Stimulated activated CD4-positive, alpha-beta T cell treated with anti-CD3 and anti-CD28 coated beads, Interleukin-4, amount 100 ng/mL, for 4 hours (primary cell): ENCODE measurements at regions not wholly inside any gene's neighbourhood (a gene's known extent, or its start where the extent isn't known, plus 50 kb on each side); places are given as distances from the start of the nearest gene placed in this dataset.

Experiments used
- DNase-seq, 2 experiments: peaks; one replicate each; pipeline ENCODE4 v3.0.0-alpha.2; 2020

DNA sequence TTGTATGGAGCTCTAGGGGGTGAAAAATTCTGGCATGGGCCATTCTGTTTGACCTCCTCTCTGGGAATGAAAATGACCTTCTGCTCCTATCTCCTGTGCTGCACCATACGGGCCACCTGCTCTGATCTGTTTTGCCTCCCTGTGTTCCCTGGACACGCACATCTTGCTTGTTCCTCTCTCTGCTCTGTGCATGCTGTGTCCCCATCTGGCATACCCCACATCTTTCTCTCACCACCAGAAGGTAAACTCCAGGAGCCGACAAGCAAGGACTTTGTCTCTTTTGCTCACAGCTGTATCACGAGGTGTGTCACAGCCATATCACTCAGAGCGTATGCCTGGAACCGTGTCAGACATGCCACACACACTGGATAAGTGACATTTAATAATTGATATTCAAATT, 208.4 kb upstream of the DTNBP1 start:
- DNase-seq: no peak

DNA sequence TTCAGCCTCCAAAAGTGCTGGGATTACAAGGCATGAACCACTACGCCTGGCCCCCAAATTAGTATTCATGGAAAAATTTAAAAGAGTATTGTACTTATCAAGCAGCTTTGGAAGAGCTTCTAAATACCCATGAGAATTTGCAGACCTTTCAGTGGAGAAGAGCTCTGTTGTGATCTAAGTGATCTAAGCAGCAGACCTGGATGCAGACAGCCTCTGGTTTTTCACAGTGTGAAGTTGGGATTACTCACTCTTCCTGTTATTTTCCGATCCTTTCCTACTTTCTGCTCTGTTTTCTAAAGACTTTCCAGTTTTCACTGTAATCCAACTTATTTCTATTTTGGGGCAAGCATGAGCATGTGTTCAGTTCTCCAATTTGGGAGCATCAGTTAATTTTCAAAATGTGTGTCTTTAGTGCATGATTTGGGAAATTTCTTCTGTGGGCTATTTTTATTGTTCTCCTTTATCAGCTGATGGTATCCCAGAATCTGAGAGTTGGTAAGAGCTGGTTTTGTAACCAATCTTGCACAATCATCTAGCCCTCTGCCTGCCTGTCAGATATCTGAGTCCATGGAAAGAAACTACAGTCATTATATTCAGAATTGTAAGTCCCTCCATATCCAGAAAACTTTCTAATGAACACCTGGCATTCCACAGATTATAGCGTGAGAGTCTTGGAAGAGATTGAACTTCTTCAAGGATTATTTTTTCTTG, 207.7 kb upstream of the DTNBP1 start:
- DNase-seq: no peak

DNA sequence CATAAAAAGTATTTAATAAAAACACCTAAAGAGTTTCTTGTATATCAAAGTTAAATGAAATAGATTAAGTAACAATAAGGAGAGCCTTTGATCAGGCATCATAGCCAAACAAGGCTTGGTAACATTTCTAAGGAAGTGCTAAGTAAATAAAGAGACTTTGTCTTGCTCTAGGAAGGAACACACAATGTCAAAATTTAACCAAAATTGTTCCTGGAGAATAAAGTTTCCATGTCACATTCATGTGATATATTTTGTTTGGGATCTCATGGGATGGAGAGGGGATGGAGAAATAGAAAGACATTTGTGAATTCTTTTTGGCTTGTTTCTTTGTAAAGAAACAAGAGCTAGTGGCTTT, 201.9 kb upstream of the DTNBP1 start:
- DNase-seq: no peak

DNA sequence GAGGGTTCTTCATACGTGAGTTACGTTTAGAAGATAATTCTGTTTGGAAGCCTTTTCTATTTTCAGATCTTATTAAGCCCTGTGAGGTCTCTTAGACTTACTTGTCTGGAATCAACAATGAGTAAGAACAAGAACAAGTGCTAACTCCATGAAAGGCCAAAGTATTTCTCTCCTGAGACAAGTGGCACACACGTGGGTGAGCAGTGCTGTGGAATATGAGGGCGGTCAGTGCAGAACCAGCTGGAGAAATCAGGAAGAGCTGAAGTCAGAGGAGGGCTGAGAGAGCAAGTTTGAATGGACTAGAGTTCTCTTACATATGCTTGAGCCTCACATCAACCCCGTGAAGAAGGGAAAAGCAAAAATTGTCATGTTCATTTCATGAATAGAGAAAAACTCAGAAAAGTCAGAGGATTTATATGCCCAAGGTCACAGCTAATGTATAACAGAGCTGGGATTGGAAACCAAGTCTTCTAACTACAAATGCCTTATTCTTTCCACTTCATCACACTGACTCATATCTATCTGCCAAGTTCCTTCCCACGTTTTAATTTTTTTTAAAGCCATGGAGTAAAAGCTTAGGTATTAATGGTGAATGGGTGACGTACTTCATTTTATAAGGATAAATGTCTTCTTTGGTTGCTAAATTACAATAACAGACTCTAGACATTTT, 201.3 kb upstream of the DTNBP1 start:
- DNase-seq: no peak

DNA sequence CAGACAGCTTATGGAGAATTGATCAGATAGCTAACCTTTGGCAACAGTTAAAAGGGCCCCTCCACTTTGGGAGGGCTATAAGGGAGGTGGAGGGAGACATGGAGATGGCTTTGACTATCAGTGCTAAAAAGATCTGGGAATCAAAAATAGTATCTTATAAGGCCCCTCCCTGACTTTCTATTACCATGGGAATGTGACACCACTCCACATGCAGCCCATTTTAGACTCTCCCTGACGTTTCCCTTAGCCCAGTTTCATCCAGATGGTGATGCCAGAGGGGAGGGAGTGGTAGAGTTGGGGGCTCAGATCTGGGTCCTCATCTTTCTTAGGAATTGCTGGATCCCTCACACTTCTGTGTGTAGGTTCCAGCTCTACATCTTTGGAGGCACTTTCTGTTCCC, 200.0 kb upstream of the DTNBP1 start:
- DNase-seq: no peak

DNA sequence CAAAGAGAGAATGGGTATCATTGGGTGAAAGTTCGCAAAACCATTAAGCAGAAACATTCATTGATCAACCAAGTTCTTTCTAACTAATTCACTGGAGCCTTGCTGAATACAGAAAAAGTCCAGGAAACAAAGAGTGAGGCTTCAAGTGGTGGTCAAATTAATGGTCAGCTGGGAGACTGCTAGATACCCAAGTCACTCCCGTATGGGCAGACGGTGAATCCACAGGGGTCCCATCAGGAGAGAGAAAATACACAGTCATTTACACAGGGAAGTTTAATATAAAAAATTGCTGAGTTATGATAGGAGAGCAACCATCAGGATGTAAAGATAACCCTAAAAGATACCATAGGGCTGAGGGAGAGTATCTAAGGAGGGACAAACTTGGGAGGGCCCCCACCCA, 198.7 kb upstream of the DTNBP1 start:
- no peak for DNase-seq

DNA sequence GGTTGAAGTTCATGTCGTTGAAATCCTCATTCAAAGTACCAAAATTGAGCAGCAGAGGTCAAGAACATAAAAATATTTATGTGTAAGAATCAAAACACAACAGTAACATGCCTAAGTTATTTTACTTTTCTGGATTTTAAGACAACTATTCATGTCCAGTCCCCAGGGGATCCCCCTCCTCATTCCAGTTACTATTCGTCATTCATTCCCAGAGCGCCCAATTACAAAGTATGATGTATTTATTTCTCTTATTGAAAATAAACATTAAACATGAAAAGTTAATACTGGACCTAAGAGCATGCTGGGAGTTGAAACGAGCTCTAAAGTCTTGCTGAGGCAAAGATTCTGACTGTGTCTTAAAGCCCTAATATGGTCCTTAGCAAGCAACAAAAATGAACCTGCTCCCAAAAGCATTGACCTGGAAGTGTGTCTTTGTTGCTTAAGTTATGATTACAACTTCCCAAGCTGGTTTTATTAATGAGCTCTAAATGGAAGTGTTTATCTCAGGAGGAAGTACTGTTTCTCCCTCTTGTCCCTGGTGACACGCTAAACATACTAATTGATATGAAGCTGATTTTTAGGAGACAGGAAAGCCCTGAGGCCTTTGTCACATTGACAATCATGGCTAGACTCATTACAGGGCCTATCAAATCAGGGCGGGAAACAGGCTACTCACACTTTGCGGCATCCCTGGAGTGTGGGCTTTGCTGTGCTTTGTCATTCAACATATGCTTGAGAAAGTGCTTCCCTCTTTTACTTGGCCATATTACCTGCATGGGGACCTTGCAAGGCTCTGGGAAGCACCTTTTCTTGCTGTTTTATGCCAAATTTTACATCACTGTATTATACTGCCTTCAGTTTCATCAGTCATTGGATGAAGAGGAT, 192.2 kb upstream of the DTNBP1 start:
- DNase-seq: no peak

DNA sequence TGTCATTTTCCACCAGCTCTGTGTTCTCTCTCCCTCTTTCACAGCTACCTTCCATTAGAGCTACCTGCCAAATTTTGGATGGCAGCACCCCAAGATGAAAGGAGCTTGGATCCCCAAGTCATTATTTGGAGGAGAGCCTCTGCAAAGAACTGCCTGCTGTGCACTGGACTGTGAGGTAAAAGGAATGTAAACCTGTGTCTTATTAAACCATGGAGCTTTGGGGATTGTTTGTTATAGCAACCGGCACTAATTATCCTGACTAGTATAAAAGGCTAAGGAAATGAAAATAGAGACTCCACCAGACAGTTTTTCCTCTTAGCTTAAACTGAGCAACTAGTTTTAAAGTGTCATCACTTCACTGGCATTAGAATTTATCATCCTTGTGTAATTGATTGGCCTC, 191.6 kb upstream of the DTNBP1 start:
- DNase-seq: no peak

DNA sequence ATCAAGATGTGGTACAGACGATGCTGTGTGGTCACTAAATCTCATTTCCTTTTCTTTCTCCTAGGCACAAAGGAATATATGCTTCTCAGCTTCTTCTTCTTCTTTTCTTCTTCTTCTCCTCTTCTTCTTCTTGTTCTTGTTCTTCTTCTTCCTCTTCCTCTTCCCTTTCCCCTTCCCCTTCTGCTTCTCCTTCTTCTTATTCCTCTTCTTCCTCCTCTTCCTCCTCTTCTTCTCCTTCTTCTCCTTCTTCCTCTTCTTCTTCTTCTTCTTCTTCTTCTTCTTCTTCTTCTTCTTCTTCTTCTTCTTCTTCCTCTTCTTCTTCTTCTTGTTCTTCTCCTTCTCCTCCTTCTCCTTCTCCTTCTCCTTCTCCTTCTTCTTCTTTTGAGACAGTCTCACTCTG, 190.4 kb upstream of the DTNBP1 start:
- no peak for DNase-seq

DNA sequence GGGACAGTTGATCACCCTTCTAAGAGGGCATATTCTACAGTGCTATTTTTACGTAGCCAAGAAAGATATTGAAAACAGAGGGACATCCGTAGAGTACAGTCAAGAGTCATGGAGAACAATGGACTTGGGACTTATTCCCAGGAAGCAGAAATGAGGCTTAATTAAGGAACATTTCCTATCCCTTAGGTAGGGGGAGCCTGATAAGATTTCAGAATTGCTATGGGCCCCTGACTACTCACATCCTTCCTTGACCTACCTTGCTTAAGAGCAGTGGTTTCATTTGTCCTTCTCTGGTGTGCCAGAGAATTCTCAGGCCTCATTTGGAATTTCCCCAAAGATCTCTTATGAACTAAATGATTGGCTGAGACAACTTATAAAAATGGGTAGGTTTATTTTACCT, 189.5 kb upstream of the DTNBP1 start:
- no peak for DNase-seq

DNA sequence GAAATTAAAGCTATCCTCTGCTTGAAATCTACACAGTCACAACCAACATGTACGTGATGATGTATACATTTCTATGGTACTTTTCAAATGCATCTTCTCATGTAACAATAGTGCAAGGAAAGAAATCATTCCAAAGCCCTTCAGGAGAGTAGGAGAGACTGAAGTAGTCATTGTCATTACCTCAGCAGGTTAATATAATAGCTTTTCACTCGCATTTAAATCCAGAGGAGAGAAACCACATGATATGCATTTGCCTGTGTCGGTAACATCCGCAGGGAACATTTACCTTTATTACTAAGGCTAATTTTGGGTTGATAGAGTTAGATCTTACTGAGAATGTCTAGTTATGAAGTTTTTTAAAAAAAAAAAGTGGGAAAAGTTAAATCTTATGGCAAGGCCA, 186.6 kb upstream of the DTNBP1 start:
- DNase-seq: no peak

DNA sequence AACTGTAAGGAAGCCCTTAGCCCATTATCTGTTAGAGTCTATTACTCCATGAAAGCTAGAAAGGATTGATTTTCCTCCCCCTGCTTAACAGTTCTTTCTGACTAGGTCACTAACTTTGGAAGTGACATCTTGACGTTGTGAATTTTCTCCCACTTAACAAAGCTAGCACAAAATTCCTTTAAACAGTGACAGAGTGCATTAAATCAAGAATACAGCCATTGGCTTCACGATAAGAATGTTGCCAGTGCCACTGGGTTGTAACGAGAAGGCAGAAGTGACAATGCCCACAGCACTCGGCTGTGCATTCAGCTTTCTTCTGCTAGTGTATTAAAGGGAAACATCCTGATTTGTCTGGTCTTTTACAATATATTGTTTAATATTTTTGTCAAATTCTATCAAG, 182.7 kb upstream of the DTNBP1 start:
- DNase-seq: no peak

DNA sequence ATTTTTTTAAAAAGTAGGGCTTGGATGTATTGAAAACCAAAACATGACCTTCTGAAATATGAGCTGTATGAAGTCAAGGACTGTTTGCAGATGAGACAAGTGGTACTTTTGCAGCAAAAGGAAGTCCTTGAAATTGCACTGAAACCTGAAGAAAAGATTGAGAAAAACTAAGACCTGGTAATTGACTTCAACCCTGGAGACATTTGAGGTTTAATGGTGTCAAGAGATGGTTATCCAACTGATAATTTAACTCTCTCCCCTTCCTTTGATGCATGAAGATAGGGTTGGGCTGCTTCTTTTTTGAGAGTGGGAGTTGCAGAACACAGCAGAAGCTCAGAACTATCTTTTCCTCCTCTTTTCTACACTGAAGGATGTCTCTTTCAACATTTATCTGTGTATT, 180.9 kb upstream of the DTNBP1 start:
- DNase-seq: no peak

DNA sequence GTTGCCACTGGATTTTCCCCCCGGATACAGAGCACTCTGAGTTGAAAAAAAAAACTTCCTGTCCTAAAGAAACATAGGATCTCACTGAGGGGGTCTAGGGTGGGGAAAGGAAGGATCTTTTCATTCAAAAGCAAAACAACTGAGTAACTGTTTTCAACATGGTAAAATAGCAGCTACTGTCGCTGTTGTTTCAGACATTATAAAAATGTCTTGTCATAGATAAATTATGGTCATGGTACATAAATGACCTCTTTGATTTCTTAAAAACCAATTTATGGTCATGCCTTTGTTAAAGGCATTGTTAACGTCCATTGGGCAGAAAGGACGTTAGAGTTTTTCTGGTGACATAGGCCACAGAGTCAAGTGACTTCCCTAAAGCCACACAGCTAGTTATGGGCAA, 180.4 kb upstream of the DTNBP1 start:
- no peak for DNase-seq

DNA sequence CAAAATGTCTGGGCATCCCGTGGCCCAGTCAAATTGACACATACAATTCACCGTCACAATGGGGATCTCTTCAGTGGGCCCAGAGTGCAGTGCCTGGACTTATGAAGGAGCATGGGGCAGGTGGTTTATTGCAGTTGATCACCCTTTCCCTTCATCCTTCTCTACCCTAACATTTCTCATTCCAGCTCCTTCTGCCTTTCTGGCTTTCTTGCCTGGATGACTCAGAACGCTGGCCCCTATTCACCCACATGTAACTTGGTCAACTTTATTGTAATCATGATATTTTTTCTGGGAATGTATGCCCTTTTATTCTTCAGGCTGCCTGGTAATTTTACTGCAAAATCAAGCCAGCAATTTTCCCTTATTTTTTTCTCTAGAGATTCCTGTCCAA, 179.9 kb upstream of the DTNBP1 start:
- no peak for DNase-seq

DNA sequence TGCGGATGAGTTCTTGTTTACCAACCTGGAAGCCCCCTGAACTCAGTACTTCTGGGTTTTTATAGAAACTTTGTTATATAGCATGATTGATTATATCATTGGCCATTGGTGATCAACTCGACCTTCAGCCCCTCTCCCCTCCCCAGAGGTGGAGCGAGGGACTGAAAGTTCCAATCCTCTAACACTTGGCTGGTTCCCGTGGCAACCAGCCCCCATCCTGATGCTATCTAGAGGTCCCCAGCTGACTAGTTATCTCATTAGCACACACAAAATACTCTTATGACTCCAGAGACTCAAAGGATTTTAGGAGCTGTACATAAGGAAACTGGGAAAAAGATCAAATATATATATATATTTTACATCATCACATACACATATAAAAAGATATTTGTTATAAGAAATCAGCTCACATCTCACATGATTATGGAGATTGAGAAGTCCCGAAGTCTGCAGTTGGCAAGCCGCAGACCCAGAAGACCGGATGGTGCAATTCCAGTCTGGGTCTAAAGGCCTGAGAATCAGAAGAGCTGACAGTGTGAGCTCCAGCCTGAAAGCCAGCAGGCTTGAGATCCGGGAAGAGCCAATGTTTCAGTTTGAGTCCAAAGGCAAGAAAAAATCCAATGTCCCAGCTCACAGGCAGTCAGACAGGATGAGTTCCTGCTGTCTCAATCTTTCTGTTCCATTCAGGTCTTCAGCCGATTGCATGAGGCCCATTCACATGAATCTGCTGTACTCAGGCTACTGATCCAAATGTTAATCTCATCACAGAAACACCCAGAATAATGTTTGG, 179.3 kb upstream of the DTNBP1 start:
- DNase-seq: no peak

DNA sequence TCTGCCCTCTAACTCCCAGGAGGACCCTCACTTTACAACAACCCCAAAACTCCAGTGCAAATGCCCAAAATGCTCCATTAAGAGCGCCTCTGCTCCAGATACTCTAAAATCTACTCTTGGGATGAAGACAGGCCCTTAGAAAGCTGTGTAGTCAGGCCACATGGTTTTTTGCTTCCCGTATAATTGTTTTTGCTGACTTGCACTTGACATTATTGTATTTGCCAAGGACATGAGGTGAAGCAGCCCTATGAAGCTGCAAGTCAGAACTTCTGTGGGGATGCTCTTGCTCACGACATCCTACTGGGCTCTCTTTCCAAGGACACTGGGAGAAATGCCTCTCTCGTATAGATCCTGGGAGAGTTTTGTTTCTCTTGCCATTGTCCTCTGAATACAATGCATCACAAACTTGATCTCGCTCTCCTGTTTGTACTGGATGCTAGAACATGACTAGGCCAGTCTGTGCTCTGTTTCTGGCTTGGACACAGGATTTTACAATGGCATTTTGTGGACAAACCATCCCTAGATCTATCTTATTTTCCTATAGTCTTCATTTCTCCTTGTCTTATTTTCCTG, 177.2 kb upstream of the DTNBP1 start:
- DNase-seq: no peak

DNA sequence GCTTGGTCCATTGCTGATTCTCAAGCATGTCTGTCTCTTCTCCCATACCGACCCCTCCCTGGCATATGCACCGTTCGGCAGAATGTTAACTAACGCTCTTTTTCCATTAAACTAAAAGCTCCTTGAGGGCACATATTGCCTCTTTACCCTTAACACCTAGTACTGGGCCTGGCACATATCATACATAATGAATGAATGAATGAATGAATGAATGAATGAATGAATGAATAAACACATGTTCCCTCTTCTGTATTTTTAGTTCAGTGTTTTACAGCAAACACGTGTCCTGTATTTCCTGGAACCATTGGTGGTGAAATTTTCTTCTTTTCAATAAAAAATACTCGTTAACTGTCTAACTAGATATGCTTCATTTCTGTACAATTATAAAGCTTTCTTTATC, 174.4 kb upstream of the DTNBP1 start:
- DNase-seq: no peak

DNA sequence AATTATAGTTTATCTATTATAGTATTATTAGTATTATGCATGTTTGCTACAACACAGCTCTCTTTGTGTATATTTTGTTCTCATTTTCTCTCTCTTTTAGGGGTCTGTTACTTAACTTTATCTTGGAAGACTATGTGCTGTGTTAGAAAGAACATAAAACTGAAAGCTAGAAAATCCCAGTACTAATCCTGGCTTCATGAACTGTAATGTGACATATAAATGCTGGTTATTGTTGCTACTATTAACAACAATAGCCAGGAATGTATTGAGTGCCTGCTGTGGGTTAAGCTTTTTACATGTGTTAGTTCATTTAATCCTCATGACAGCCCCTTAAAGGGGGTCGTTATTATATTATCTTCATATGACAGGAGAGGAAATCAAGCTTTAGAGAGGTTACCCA, 170.0 kb upstream of the DTNBP1 start:
- no peak for DNase-seq

DNA sequence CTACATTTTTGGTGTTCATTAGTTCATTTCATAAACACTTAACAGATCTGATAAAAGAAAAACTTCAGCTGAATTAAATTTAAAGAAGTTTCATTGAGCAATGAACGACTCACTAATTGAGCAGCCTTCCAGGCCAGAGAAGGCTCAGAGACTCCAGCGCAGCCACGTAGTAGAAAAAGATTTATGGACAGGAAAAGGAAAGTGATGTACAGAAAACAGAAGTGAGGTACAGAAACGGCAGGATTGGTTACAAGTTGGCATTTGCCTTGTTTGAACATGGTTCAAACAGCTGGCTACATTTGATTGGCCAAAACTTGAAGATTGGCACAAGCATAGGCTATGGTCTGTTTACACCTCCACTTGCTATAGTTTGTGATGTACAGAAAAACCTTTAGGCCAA, 166.3 kb upstream of the DTNBP1 start:
- DNase-seq: no peak

DNA sequence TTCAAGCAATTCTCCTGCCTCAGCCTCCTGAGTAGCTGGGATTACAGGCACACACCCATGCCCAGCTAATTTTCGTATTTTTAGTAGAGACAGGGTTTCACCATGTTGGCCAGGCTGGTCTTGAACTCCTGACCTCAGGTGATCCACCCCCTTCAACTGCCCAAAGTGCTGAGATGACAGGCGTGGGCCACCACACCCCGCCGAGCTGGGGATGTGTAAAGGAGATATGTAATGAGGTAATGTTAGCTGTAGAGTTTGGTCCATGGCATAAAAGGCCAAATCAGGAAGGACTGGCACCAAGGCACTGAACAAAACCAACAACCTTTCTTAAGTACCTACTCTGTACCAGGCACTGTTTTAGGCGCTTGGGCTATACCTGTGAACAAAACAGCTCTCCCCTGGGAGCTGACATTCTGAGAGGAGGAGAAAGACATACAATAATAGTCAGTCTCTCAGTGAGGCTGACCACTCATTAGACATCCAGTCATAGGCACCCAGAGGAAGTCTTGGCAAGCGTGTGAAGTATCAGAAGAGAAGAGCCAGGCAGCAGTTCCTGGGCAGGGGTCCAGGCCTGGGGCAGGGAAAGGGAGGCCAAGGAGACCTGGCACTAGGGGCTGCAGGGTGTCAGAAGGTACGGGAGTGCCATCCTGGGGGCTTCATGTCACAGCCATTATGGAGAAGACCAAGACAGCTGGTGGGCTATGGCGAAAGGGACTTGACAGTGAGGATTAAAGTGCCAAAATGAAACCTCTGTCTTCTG, 164.8 kb upstream of the DTNBP1 start:
- DNase-seq: no peak

DNA sequence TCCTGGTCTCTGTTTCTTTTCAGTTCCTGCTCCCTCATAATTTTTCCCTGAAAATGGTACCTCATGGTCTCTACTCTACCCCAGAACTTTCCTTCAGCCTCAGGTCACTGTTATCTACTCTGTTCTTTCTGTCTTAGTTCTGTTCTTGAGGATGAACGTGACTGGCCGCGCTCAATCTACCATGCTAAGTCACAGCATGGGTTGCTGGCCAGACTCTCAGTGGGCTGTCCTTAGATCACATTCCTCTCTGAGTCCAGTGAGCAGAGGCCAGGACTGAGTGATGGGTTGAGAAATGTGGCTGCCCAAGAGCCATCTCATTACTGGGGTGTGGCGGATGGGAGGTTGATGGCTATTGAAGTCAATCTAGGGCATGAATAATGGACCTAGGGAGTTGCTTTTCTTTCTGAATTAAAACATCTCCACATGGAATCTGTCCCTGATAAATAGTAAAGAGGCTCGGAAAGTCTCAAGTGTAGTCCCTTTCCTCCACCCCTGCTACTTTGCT, 164.0 kb upstream of the DTNBP1 start:
- no peak for DNase-seq
